Medulla oblongata (tissue), 1 donor: ENCODE measurements at regions not wholly inside any gene's neighbourhood (a gene's known extent, or its start where the extent isn't known, plus 50 kb on each side); places are given as distances from the start of the nearest gene placed in this dataset.
"Not testable (repeated sequence)": the region's sequence is repeated elsewhere in the genome, so short reads cannot be mapped to it uniquely, and the experiment has no call there.

Experiments used
- DNase-seq: peaks from one replicate; pipeline ENCODE4 v3.0.0-alpha.2; 2015; ENCODE audit errors: extremely low spot score

DNA sequence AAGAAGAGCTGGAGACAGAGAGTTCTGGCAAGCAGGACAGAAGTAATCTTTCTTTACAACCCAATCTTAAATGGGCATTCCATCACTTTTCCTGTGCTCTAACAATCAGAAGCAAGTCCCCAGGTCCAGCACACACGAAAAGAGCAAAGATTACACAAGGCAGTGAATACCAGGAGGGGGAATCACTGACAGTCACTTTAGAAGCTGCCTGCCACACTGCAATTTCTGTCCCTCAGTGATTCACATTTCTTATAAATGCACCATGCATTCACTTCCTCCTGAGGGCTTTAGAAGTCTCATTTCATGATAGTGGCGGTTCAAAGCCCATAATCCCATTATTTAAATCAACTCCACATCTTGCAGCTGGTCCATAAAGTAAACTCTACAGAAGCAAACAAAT is 362.5 kb downstream of the POM121L12 start:
- DNase-seq, result no peak

- DNase-seq, result no peak
These were observed 363.1 kb downstream of the POM121L12 start for GRCh38 chr7:53398566-53398965.

GRCh38 chr7:53413021-53413420 is 377.6 kb downstream of the POM121L12 start:
- DNase-seq, result no peak

- DNase-seq, result no peak
These were observed 380.4 kb downstream of the POM121L12 start for GRCh38 chr7:53415816-53416215.

DNA sequence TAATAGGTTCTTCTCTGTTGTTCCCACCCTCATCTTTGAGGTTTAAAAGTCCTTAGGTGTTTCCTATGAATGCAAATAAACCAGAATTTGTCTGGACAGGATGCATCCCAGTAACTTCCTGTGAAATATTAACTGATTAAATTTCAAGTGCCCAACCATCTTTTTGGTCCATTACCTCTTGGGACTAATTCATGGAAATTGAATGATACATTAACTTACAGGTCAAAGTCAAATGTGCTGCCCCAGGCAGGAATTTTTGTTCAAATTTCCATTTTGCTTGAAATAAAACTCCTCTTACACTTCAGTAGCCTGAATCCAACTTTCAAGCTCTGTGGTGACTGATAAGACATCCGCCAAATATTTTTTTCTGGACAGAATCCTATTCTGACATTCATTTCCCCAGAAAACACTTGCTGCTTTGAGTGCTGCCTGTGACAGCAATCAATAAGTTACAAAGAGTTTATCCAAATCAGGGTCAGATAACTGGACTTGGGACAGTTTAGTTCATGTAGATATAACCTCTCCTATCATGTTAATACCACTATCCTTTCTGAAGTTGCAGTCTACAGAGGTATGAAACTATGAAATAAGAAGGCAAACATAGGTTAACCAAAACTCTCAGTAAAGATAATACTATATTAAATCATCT is 383.5 kb downstream of the POM121L12 start:
- no peak for DNase-seq

DNA sequence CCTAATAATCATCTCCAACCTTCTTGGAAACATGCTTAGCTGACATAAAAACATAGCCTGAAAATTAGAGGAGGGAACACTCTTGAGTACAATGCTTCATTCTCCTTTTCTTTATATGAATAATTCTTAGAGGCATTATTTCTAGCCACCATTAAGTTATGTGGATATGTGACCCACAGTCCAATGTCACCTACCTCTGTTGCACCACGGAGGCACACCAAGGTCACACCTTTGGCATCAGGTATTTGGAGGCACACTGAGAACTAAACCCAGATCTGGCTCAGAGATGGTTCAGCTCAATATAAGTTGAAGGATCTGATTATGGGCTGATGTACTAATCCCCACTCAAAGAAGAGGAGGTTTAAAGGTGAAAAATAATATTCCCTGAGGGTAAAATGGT is 385.1 kb downstream of the POM121L12 start:
- no peak for DNase-seq

DNA sequence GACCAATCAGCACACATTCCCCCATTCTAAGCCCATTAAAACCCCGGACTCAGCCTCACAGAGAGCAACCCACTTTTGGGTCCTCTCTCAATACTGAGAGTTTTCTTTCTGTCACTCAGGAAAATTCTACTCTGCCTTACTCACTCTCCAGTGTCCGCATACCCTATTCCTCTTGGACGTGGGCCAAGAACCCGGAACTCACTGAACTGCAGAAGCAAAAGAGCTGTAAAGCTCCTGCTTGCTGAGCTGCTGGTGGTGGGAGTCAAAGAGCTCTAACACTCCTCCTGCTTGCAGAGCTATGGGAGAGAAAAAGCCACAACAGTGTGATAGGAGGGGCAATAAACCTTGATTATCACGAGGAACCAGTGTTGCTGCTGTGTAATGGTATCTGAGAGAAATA is 386.9 kb downstream of the POM121L12 start:
- no peak for DNase-seq

GRCh38 chr7:53426145-53426750 is 390.8 kb downstream of the POM121L12 start:
- DNase-seq, result no peak

- DNase-seq, result no peak
These were observed 392.6 kb downstream of the POM121L12 start for GRCh38 chr7:53428045-53428444.

GRCh38 chr7:53431901-53432300 is 396.5 kb downstream of the POM121L12 start:
- no peak for DNase-seq

- no peak for DNase-seq
These were observed 401.9 kb downstream of the POM121L12 start for GRCh38 chr7:53437336-53437735.

GRCh38 chr7:53446170-53446569 is 410.7 kb downstream of the POM121L12 start:
- DNase-seq, result no peak

DNA sequence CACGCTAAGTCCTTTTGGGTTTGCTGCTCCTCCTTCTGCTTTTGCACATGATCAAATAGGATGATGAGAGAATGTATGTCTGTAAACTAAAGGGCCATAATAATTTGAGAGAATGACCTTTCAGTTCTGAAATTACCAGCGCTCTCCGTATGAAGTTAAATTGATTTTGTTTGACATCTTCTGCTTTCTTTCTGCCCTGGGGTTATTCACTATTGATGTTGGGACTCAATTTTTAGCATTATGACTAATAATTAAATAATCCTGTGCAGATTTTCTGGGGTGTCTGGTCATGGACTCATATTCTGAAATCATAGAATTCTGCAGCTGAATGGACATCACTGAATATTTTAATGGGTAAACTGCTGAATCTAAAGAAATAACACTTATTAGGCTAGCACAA is 423.2 kb downstream of the POM121L12 start:
- DNase-seq, result no peak

- DNase-seq, result no peak
These were observed 430.9 kb downstream of the POM121L12 start for GRCh38 chr7:53466371-53466770.

- DNase-seq, result no peak
These were observed 435.0 kb downstream of the POM121L12 start for GRCh38 chr7:53470336-53470970.

GRCh38 chr7:53473371-53473770 is 437.9 kb downstream of the POM121L12 start:
- DNase-seq, result no peak

GRCh38 chr7:53475776-53476175 is 440.3 kb downstream of the POM121L12 start:
- no peak for DNase-seq

DNA sequence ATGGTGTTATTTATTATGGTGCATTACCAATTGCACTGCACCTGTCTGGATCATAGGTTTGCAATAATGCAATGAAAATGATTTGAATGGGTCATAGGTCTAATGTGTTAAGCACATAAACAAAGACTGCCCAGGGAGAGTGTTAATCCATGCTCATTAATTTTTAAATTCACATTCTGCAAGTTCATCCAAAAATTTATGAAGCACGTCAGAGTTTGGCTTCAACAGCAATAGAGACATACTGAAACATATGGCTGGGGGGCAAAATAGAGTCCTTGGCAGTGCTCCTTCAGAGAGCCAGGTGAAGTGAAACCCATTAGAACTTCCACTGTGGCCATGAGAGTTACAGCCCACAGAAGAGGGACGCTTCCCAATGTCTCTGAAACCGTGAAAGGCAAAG is 441.1 kb downstream of the POM121L12 start:
- DNase-seq, result no peak

DNA sequence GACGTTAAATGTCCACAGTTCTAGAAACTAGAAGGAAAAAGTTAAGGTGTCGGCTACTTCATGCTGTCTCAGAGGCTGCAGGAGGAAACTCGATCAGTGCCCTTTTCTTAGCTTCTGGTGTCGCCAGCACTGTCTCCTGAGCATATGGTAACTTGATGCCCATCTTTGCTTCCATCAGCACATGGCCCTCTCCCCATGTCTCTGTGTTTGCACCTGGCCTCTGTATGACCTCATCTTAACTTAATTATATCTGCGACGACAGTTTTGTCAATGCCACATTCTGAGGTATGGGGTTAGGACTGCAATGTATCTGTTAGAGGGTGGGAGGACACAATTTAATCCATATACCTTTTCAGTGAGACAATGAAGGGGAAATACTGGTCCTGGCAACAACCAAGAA is 449.9 kb downstream of the POM121L12 start:
- DNase-seq, result no peak

GRCh38 chr7:53491051-53491450 is 455.6 kb downstream of the POM121L12 start:
- DNase-seq, result no peak

- DNase-seq, result not testable (repeated sequence)
These were observed 459.7 kb downstream of the POM121L12 start for GRCh38 chr7:53495181-53495580.

- DNase-seq, result no peak
These were observed 464.6 kb downstream of the POM121L12 start for GRCh38 chr7:53500076-53500475.

- no peak for DNase-seq
These were observed 469.5 kb downstream of the POM121L12 start for GRCh38 chr7:53504914-53505313.
